DOHH2 (cell line): ENCODE measurements at regions not wholly inside any gene's neighbourhood (a gene's known extent, or its start where the extent isn't known, plus 50 kb on each side); places are given as distances from the start of the nearest gene placed in this dataset.

Experiments used
- CTCF ChIP-seq: fragments of 200-600 bp; sonication (generic); IDR thresholded peaks from one replicate; pipeline ENCODE4 v1.5.1; 2014; ENCODE audit warnings: antibody characterized with exemption, mild to moderate bottlenecking, low read depth, low read length; ENCODE audit not compliant: poor library complexity, severe bottlenecking
- EZH2phosphoT487 ChIP-seq: fragments of 200-600 bp; sonication (generic); IDR thresholded peaks from 2 replicates; pipeline ENCODE4 v1.6.1; 2017; ENCODE audit warnings: borderline replicate concordance, mild to moderate bottlenecking, antibody characterized with exemption, low read length, moderate library complexity, mixed read lengths

GRCh38 chr13:44068169-44068568, 188.5 kb downstream of the LACC1 start:
- TF ChIP-seq CTCF (no peak), EZH2phosphoT487 (no peak)
